KMS-11 (cell line): ENCODE measurements at regions not wholly inside any gene's neighbourhood (a gene's known extent, or its start where the extent isn't known, plus 50 kb on each side); places are given as distances from the start of the nearest gene placed in this dataset.

Source experiments
- H2AFZ ChIP-seq: fragments of 200-600 bp; sonication (generic); 2 replicates; pipeline ENCODE4 v1.6.1; 2016; ENCODE audit warnings: antibody characterized with exemption, mixed run types, low read depth
- H3K27ac ChIP-seq: fragments of 200-600 bp; sonication (generic); 2 replicates; pipeline ENCODE4 v1.6.1; 2016; ENCODE audit warnings: mild to moderate bottlenecking, mixed run types
- H3K27me3 ChIP-seq: fragments of 200-600 bp; sonication (generic); 2 replicates; pipeline ENCODE4 v1.6.1; 2017; ENCODE audit warnings: mild to moderate bottlenecking, low read depth, mixed run types, moderate library complexity; ENCODE audit not compliant: insufficient read depth
- H3K36me3 ChIP-seq: fragments of 200-600 bp; sonication (generic); 2 replicates; pipeline ENCODE4 v1.6.1; 2017; ENCODE audit warnings: mild to moderate bottlenecking, mixed run types; ENCODE audit not compliant: insufficient read depth
- H3K4me1 ChIP-seq: fragments of 200-600 bp; sonication (generic); 2 replicates; pipeline ENCODE4 v1.6.1; 2016; ENCODE audit warnings: mild to moderate bottlenecking, low read depth, mixed run types; ENCODE audit not compliant: poor library complexity, severe bottlenecking
- H3K4me2 ChIP-seq: fragments of 200-600 bp; sonication (generic); 2 replicates; pipeline ENCODE4 v1.7.0; 2016; ENCODE audit warnings: mild to moderate bottlenecking, mixed run types
- H3K4me3 ChIP-seq: fragments of 200-600 bp; sonication (generic); IDR thresholded peaks from 2 replicates; pipeline ENCODE4 v1.6.1; 2017; ENCODE audit warnings: low read depth, low read length, mixed read lengths; ENCODE audit not compliant: insufficient read depth
- H3K79me2 ChIP-seq: fragments of 200-600 bp; sonication (generic); 2 replicates; pipeline ENCODE4 v1.6.1; 2016; ENCODE audit warnings: low read depth, mixed run types; ENCODE audit not compliant: insufficient read depth
- H3K9ac ChIP-seq: fragments of 200-600 bp; sonication (generic); 2 replicates; pipeline ENCODE4 v1.6.1; 2016; ENCODE audit warnings: mild to moderate bottlenecking, mixed run types
- H4K20me1 ChIP-seq: fragments of 200-600 bp; sonication (generic); 2 replicates; pipeline ENCODE4 v1.6.1; 2016; ENCODE audit warnings: mild to moderate bottlenecking, mixed run types; ENCODE audit not compliant: insufficient read depth
- TF ChIP-seq, protein P1 (sequence below): fragments of 200-600 bp; sonication (generic); conservative IDR thresholded peaks from 2 replicates; pipeline ENCODE4 v1.6.1; 2017; ENCODE audit warnings: low read depth, mild to moderate bottlenecking, antibody characterized with exemption, low read length, moderate library complexity, mixed read lengths

DNA sequence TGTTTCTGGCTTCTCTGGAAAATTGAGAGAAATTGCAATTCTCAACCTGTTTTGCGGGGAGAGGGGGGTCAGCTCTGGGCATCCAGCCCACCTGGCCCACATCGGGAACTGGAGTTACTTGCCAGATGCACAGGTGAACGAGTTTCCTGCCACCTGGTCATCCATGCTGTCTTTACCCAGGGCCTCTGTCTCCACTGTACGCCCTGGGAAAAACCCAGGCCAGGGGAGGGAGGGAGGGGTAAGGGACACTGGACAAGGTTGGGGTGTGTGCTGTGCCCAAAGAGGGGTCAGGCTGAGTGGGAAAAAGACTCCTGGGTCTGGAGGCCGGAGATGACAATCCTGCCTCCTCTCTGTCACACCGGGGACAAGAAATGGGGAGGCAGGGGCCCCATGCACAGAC is 307.6 kb downstream of the ZNF536 start:
- Histone ChIP-seq H4K20me1 (no peaks in the 10 kb centered on the region), H3K27me3 (no peaks in the 10 kb centered on the region; the same call in 1 of the 2 replicates), H2AFZ (no peak overlapping the region), H3K27ac (no peak overlapping the region), H3K4me3 (no peak overlapping the region), H3K4me1 (no peaks in the 10 kb centered on the region), H3K9ac (no peak overlapping the region), H3K36me3 (no peaks in the 10 kb centered on the region), H3K79me2 (no peaks in the 10 kb centered on the region), H3K4me2 (no peak overlapping the region)
- TF ChIP-seq, protein P1, sequence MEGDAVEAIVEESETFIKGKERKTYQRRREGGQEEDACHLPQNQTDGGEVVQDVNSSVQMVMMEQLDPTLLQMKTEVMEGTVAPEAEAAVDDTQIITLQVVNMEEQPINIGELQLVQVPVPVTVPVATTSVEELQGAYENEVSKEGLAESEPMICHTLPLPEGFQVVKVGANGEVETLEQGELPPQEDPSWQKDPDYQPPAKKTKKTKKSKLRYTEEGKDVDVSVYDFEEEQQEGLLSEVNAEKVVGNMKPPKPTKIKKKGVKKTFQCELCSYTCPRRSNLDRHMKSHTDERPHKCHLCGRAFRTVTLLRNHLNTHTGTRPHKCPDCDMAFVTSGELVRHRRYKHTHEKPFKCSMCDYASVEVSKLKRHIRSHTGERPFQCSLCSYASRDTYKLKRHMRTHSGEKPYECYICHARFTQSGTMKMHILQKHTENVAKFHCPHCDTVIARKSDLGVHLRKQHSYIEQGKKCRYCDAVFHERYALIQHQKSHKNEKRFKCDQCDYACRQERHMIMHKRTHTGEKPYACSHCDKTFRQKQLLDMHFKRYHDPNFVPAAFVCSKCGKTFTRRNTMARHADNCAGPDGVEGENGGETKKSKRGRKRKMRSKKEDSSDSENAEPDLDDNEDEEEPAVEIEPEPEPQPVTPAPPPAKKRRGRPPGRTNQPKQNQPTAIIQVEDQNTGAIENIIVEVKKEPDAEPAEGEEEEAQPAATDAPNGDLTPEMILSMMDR: no peak

DNA sequence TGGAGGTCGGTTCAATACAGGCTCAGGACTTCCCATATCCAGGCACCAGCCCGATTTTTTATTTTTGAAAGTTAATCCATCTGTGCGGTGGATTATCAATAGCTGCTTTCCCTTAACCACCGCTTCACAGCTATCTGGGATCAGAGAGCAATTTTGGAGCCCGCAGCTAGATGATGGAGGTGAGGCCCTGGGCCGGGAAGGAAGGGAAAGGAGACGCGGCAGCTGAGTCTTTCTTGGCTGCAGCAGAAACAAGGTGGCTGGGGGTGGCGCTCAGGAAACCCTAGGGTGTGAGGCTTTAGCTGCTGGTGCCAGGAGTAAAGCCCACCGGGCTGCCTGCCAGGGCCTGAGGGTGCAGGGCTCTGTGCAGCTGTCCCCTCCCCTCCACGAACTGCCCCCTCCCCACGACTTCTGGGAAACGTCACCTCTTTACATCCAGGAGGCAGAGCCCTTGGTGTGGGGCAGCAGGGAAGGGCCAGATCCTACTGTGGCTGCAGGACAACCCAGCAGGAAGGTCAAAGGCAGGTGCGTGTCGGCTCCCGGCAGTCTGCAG is 307.0 kb downstream of the ZNF536 start:
- Histone ChIP-seq H4K20me1 (no peaks in the 10 kb centered on the region), H2AFZ (no peak overlapping the region), H3K79me2 (no peaks in the 10 kb centered on the region), H3K4me2 (no peak overlapping the region), H3K9ac (no peak overlapping the region), H3K27ac (no peak overlapping the region), H3K4me3 (no peak overlapping the region), H3K4me1 (no peaks in the 10 kb centered on the region), H3K36me3 (no peaks in the 10 kb centered on the region), H3K27me3 (no peaks in the 10 kb centered on the region; the same call in 1 of the 2 replicates)
- TF ChIP-seq, protein P1: no peak

DNA sequence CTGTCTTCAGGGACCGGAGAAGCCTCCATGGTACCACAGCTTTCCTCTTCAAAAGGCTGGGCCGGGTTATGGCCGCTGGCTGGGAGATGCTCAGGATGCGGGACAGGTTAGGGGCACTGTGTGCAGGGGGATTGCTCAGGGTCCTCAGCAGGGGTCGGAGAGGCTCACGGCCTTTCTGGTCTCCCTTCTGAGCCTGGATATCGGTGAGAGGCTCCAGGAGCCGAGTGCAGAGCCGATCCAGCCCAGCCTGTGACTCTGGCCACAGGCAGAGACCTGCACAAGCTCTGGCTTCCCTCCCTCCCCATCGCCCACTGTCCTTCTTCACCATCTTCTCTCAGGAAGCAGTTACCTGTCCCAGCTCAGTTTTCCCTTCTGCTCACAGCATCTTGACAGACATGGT is 306.0 kb downstream of the ZNF536 start:
- no peak overlapping the region for H2AFZ ChIP-seq
- H3K27me3 ChIP-seq: no peaks in the 10 kb centered on the region; the same call in 1 of the 2 replicates
- no peaks in the 10 kb centered on the region for H3K4me1 ChIP-seq
- no peak overlapping the region for H3K4me3 ChIP-seq
- no peak overlapping the region for H3K4me2 ChIP-seq
- no peaks in the 10 kb centered on the region for H3K36me3 ChIP-seq
- no peak overlapping the region for H3K27ac ChIP-seq
- TF ChIP-seq, protein P1: no peak
- H4K20me1 ChIP-seq: no peaks in the 10 kb centered on the region
- no peaks in the 10 kb centered on the region for H3K79me2 ChIP-seq
- no peak overlapping the region for H3K9ac ChIP-seq

DNA sequence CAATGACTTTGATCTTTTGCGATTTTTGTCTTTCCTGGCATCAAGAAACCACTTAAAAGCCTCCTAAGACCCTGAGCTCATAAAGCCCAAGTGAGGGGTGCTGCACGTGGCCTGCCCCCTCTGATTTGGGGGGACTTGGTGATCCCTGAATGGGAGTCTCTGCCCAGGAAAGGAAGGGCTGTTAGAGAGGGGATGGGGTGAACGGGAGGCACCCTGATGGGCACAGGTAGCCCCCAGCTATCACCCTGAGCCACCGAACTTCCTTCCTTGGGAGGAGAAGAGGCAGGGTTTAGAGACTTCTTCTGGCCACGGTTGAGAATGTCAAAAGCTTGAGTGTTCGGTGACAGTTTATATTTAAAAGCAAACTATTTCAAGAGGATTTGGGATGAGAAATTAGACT is 305.5 kb downstream of the ZNF536 start:
- Histone ChIP-seq H3K27ac (no peak overlapping the region), H3K79me2 (no peaks in the 10 kb centered on the region), H3K9ac (no peak overlapping the region), H3K4me3 (no peak overlapping the region), H3K4me2 (no peak overlapping the region), H3K36me3 (no peaks in the 10 kb centered on the region), H2AFZ (no peak overlapping the region), H4K20me1 (no peaks in the 10 kb centered on the region), H3K4me1 (no peaks in the 10 kb centered on the region), H3K27me3 (no peaks in the 10 kb centered on the region; the same call in 1 of the 2 replicates)
- TF ChIP-seq, protein P1: no peak
